ENCODE measurements at regions not wholly inside any gene's neighbourhood (a gene's known extent, or its start where the extent isn't known, plus 50 kb on each side); places are given as distances from the start of the nearest gene placed in this dataset.

- Histone ChIP-seq H3K4me3 (no peak overlapping the region), H3K4me2 (no peak overlapping the region), H3K27ac (peak overlapping the region in 1 of 2 experiments; percentile 54; a peak in 2 of 6 replicates), H3K9me3 (no peaks in the 10 kb centered on the region), H3K4me1 (peaks cover 24% of the 10 kb centered on the region)
- FAIRE-seq (no peak), DNase-seq (ENCODE audit: low read depth in 1 of 2, low spot score in 1 of 2) (no peak), ATAC-seq (no peak)
- TF ChIP-seq FOSL2 (IDR thresholded peaks at IDR 0.05) (no peak), FOSL2 (CRISPR knock-in tag; IDR thresholded peaks at IDR 0.05) (0 out of 2 replicates have a peak, but pooled peaks have one; percentile 8), HEYL (CRISPR knock-in tag; IDR thresholded peaks at IDR 0.05) (no peak)
- ChIA-PET POLR2A (no interaction called here), CTCF (no interaction called here)
- 32% methylated on average over 5 of the region's 5 CpGs for WGBS (ENCODE audit: missing lambda C conversion rate)
Measured at GRCh38 chr5:175201393-175201792, 242.6 kb downstream of the DRD1 start.

GRCh38 chr5:175195698-175196656, 248.0 kb downstream of the DRD1 start:
- peaks cover 24% of the 10 kb centered on the region for H3K4me1 ChIP-seq
- H3K27ac ChIP-seq: peak overlapping the region; percentile 68 to 81
- H3K4me2 ChIP-seq: peak overlapping the region; percentile 58
- peaks cover 8% of the 10 kb centered on the region; the same call in 2 of the 3 replicates for H3K9me3 ChIP-seq
- FAIRE-seq (peak; percentile 61), ATAC-seq (peak; percentile 84 to 89), DNase-seq (ENCODE audit: low read depth in 1 of 2, low spot score in 1 of 2) (peak; percentile 25 to 71)
- 25% methylated on average over 11 of the region's 11 CpGs for WGBS (ENCODE audit: missing lambda C conversion rate)
- H3K4me3 ChIP-seq: no peak overlapping the region
- TF ChIP-seq SREBF2 (IDR thresholded peaks at IDR 0.05): no peak
- TF ChIP-seq KDM1A (IDR thresholded peaks at IDR 0.05; ENCODE audit: low read depth): peak; percentile 58; the same call in 1 of the 2 replicates
- peak; percentile 83 for TF ChIP-seq NFE2L2 (conservative IDR thresholded peaks at IDR 0.05; ENCODE audit: low read length)
- TF ChIP-seq EP300 (IDR thresholded peaks at IDR 0.05): peak in 1 of 2 experiments; percentile 16; a peak in 1 of 5 replicates
- no peak for TF ChIP-seq RAD21 (conservative IDR thresholded peaks at IDR 0.05 in 1 of 2, IDR thresholded peaks at IDR 0.05 in 1 of 2)
- peak; percentile 60; the same call in 1 of the 2 replicates for TF ChIP-seq HDAC2 (IDR thresholded peaks at IDR 0.05)
- 0 out of 3 replicates have a peak, but pooled peaks have one; percentile 7 for TF ChIP-seq SMC3 (IDR thresholded peaks at IDR 0.05)
- TF ChIP-seq MAFK (IDR thresholded peaks at IDR 0.05; ENCODE audit: partially characterized antibody): peak; percentile 92
- POLR2A ChIA-PET: no interaction called here
- CTCF ChIA-PET: interaction anchor here (1.1 to 1.3 kb wide), 3 partner anchors 28 to 183 kb away, joined by 3 to 4 read pairs (median 3); no protein-coding TSS in a partner anchor

- FAIRE-seq (no peak), DNase-seq (ENCODE audit: low read depth in 1 of 2, low spot score in 1 of 2) (no peak), ATAC-seq (no peak)
- H3K9me3 ChIP-seq: no peaks in the 10 kb centered on the region
- H3K27ac ChIP-seq: no peak overlapping the region
- H3K4me3 ChIP-seq: no peak overlapping the region
- CTCF ChIA-PET: interaction anchor here (0.6 to 0.9 kb wide), 3 partner anchors 11 to 599 kb away, joined by 3 to 5 read pairs (median 3); no protein-coding TSS in a partner anchor
- TF ChIP-seq FOSL2 (IDR thresholded peaks at IDR 0.05) (no peak), FOSL2 (CRISPR knock-in tag; IDR thresholded peaks at IDR 0.05) (no peak), HOXB13 (CRISPR knock-in tag; IDR thresholded peaks at IDR 0.05; ENCODE audit: low read depth) (no peak), SREBF2 (IDR thresholded peaks at IDR 0.05) (no peak), CBX2 (IDR thresholded peaks at IDR 0.05; ENCODE audit: borderline replicate concordance, low read depth) (no peak), TFCP2L1 (CRISPR knock-in tag; IDR thresholded peaks at IDR 0.05) (no peak), GATA3 (IDR thresholded peaks at IDR 0.05; ENCODE audit: borderline replicate concordance) (no peak), CHD4 (IDR thresholded peaks at IDR 0.05; ENCODE audit: borderline replicate concordance) (no peak), BHLHE40 (IDR thresholded peaks at IDR 0.05; ENCODE audit: low read depth, low read length) (no peak), PHF8 (IDR thresholded peaks at IDR 0.05; ENCODE audit: borderline replicate concordance, low read depth) (no peak), ZSCAN20 (CRISPR knock-in tag; IDR thresholded peaks at IDR 0.05) (no peak), KDM5A (IDR thresholded peaks at IDR 0.05) (no peak)
- POLR2A ChIA-PET: no interaction called here
- 42% methylated on average over 3 of the region's 3 CpGs for WGBS (ENCODE audit: missing lambda C conversion rate)
- no peak overlapping the region for H3K4me2 ChIP-seq
- no peaks in the 10 kb centered on the region for H3K4me1 ChIP-seq
Measured at GRCh38 chr5:175181331-175181730, 262.7 kb downstream of the DRD1 start.

GRCh38 chr5:175170899-175171298, 273.1 kb downstream of the DRD1 start:
- ChIA-PET POLR2A (no interaction called here), CTCF (no interaction called here)
- DNase-seq (ENCODE audit: low read depth in 1 of 2, low spot score in 1 of 2) (no peak), ATAC-seq (no peak), FAIRE-seq (no peak)
- Histone ChIP-seq H3K4me1 (no peaks in the 10 kb centered on the region), H3K27ac (no peak overlapping the region), H3K4me3 (no peak overlapping the region), H3K4me2 (no peak overlapping the region), H3K9me3 (no peaks in the 10 kb centered on the region)
- 48% methylated on average over 1 of the region's 1 CpG for WGBS (ENCODE audit: missing lambda C conversion rate)
- TF ChIP-seq ATOH8 (CRISPR knock-in tag; IDR thresholded peaks at IDR 0.05; ENCODE audit: low read depth) (no peak), FOSB (CRISPR knock-in tag; IDR thresholded peaks at IDR 0.05) (no peak), SMC3 (IDR thresholded peaks at IDR 0.05) (no peak), TFCP2L1 (CRISPR knock-in tag; IDR thresholded peaks at IDR 0.05) (no peak), ZSCAN20 (CRISPR knock-in tag; IDR thresholded peaks at IDR 0.05) (no peak), ZFP36 (IDR thresholded peaks at IDR 0.05; ENCODE audit: borderline replicate concordance, partially characterized antibody) (no peak), NR3C1 (IDR thresholded peaks at IDR 0.05) (no peak), HEYL (CRISPR knock-in tag; IDR thresholded peaks at IDR 0.05) (no peak), RNF2 (IDR thresholded peaks at IDR 0.05; ENCODE audit: borderline replicate concordance, low read depth) (no peak), EP300 (IDR thresholded peaks at IDR 0.05) (no peak), PHF8 (IDR thresholded peaks at IDR 0.05; ENCODE audit: borderline replicate concordance, low read depth) (no peak), USF2 (IDR thresholded peaks at IDR 0.05) (no peak), MAFK (IDR thresholded peaks at IDR 0.05; ENCODE audit: partially characterized antibody) (no peak), TP53 (CRISPR knock-in tag; IDR thresholded peaks at IDR 0.05) (no peak), NPAS2 (CRISPR knock-in tag; IDR thresholded peaks at IDR 0.05; ENCODE audit: borderline replicate concordance) (no peak), HOXB5 (CRISPR knock-in tag; IDR thresholded peaks at IDR 0.05) (no peak)

Measured in A549 (cell line).